RPMI8226 (cell line): ENCODE measurements at regions not wholly inside any gene's neighbourhood (a gene's known extent, or its start where the extent isn't known, plus 50 kb on each side); places are given as distances from the start of the nearest gene placed in this dataset.
"Not testable (repeated sequence)": the region's sequence is repeated elsewhere in the genome, so short reads cannot be mapped to it uniquely, and the experiment has no call there.

Source experiments
- DNase-seq: peaks from one replicate; pipeline ENCODE4 v3.0.0-alpha.2; 2015

GRCh38 chr5:51661646-51662265 is 278.5 kb downstream of the ISL1 start:
- no peak for DNase-seq

GRCh38 chr5:51664491-51665250 is 281.4 kb downstream of the ISL1 start:
- no peak for DNase-seq

GRCh38 chr5:51665251-51665593 is 282.0 kb downstream of the ISL1 start:
- no peak for DNase-seq

GRCh38 chr5:51669095-51669494 is 285.8 kb downstream of the ISL1 start:
- no peak for DNase-seq

- no peak for DNase-seq
Measured at GRCh38 chr5:51678330-51678729, 295.1 kb downstream of the ISL1 start.

GRCh38 chr5:51679286-51679685 is 296.0 kb downstream of the ISL1 start:
- DNase-seq, result no peak

GRCh38 chr5:51684794-51685355 is 301.6 kb downstream of the ISL1 start:
- no peak for DNase-seq

GRCh38 chr5:51685419-51685818 is 302.2 kb downstream of the ISL1 start:
- DNase-seq, result no peak

- no peak for DNase-seq
Measured at GRCh38 chr5:51686622-51687021, 303.4 kb downstream of the ISL1 start.

- no peak for DNase-seq
Measured at GRCh38 chr5:51691538-51692079, 308.4 kb downstream of the ISL1 start.

- no peak for DNase-seq
Measured at GRCh38 chr5:51694826-51695225, 311.6 kb downstream of the ISL1 start.

- no peak for DNase-seq
Measured at GRCh38 chr5:51696122-51696521, 312.9 kb downstream of the ISL1 start.

GRCh38 chr5:51702046-51702445 is 318.8 kb downstream of the ISL1 start:
- not testable (repeated sequence) for DNase-seq

- no peak for DNase-seq
Measured at GRCh38 chr5:51712201-51712600, 329.0 kb downstream of the ISL1 start.

GRCh38 chr5:51715445-51715844 is 332.2 kb downstream of the ISL1 start:
- DNase-seq, result not testable (repeated sequence)

- no peak for DNase-seq
Measured at GRCh38 chr5:51731421-51732029, 348.3 kb downstream of the ISL1 start.

- no peak for DNase-seq
Measured at GRCh38 chr5:51732304-51732703, 349.1 kb downstream of the ISL1 start.

- DNase-seq, result no peak
Measured at GRCh38 chr5:51734677-51735076, 351.4 kb downstream of the ISL1 start.

GRCh38 chr5:51746023-51746422 is 362.8 kb downstream of the ISL1 start:
- DNase-seq, result no peak

- DNase-seq, result no peak
Measured at GRCh38 chr5:51748647-51749046, 365.4 kb downstream of the ISL1 start.
